HG02943 (cell line): ENCODE measurements at regions not wholly inside any gene's neighbourhood (a gene's known extent, or its start where the extent isn't known, plus 50 kb on each side); places are given as distances from the start of the nearest gene placed in this dataset.
"Not testable (repeated sequence)": the region's sequence is repeated elsewhere in the genome, so short reads cannot be mapped to it uniquely, and the experiment has no call there.

Source experiments
- ATAC-seq: cut with Tn5 transposase; IDR thresholded peaks from one replicate; pipeline ENCODE4 v1.9.1; 2021; ENCODE audit warnings: mild to moderate bottlenecking, low read depth, moderate library complexity; ENCODE audit not compliant: unreplicated experiment

DNA sequence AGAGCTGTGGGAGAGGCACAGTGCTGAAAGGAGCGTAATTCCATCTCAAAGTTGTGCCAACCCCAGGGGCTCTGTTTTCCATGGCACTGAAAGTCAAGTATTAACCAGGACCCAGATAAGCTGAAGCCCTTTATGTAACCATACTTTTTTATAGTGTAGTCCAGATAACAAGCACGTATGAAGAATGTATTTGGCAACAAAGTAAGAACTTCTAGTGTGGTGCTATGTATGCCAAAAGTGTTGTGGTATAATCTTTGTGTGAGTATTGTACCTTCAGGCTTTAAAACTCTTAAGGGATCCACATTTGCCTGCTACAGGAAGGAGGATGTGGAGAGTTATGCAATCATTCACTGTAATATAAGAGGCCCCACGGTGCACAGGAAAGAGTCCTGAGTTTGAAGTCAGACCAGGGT lies 129.4 kb downstream of the IBTK start:
- no peak for ATAC-seq

DNA sequence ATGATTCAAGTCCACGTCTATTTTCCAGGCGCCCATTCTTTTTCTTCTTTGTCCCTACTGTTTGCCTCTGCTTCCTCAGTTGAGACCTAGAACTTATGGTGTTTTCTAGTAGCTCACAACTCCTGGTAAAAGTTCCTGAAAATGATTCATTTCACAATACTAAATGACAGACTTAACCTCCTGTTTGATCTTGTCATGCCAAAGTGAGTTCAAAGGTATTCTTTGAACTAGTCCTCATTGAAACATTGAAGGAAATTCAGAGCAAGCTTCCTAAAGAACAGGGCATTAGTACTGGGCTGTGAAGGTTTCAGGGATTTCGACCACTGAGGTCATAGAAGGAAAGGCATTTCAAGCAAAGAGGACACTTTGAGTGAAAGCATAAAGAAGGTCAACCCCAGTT lies 132.8 kb downstream of the IBTK start:
- no peak for ATAC-seq

DNA sequence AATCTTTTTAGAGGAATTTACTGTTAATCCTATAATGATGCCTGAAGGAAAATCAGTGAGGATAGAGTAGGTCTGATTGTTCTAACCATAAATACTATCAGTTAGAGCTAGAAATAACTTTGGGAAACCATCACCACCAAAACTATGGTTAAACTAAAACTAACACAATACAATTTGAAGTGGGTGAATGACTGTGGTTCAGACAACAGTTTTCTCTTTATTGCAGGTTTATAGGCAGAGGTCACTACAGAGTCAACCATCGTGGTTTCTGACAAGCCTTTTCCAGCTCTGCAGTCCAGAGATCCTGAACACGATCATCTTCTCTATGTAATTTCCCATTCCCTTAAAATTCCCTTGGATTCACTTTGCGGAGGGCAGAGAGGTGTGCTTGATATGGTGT lies 134.3 kb downstream of the IBTK start:
- no peak for ATAC-seq

DNA sequence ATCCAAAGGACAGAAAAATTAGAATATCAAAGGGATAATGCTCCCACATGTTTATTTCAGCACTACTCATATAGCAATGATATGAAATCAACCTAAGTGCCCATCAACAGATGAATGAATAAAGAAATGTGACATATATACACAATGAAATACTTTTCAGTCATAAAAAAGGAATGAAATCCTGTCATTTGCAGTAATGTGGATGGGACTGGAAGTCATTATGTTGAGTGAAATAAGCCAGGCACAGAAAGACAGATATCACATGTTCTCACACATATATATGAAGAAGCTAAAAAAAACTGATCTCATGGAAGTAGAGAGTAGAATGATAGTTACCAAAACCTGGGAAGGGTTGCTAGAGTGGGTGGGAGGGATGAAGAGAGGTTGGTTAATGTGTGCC lies 135.7 kb downstream of the IBTK start:
- ATAC-seq, result no peak

DNA sequence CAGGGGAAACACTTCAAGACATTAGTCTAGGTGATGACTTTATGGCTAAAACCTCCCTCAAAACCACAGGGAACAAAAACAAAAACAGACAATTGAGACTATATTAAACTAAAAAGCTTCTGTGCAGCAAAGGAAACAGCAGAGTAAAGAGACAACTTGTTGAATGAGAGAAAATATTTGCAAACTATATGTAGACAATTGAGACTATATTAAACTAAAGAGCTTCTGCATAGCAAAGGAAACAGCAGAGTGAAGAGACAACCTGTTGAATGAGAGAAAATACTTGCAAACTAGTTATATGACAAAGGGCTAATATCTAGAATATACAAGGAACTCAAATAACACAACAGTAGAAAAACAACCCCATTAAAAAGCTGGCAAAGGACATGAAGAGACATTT lies 136.4 kb downstream of the IBTK start:
- ATAC-seq, result no peak

DNA sequence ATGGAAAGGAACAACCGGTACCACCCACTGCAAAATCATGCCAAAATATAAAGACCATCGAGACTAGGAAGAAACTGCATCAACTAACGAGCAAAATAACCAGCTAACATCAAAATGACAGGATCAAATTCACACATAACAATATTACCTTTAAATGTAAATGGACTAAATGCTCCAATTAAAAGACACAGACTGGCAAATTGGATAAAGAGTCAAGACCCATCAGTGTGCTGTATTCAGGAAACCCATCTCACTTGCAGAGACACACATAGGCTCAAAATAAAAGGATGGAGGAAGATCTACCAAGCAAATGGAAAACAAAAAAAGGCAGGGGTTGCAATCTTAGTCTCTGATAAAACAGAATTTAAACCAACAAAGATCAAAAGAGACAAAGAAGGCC lies 144.4 kb downstream of the IBTK start:
- ATAC-seq, result not testable (repeated sequence)

DNA sequence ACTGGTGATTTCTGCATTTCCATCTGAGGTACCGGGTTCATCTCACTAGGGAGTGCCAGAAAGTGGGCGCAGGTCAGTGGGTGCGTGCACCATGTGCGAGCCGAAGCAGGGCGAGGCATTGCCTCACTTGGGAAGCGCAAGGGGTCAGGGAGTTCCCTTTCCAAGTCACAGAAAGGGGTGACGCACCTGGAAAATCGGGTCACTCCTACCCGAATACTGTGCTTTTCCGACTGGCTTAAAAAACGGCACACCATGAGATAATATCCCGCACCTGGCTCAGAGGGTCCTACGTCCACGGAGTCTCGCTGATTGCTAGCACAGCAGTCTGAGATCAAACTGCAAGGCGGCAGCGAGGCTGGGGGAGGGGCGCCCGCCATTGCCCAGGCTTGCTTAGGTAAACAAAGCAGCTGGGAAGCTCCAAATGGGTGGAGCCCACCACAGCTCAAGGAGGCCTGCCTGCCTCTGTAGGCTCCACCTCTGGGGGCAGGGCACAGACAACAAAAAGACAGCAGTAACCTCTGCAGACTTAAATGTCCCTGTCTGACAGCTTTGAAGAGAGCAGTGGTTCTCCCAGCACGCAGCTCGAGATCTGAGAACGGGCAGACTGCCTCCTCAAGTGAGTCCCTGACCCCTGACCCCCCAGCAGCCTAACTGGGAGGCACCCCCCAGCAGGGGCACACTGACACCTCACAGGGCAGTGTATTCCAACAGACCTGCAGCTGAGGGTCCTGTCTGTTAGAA lies 146.0 kb downstream of the IBTK start:
- not testable (repeated sequence) for ATAC-seq

DNA sequence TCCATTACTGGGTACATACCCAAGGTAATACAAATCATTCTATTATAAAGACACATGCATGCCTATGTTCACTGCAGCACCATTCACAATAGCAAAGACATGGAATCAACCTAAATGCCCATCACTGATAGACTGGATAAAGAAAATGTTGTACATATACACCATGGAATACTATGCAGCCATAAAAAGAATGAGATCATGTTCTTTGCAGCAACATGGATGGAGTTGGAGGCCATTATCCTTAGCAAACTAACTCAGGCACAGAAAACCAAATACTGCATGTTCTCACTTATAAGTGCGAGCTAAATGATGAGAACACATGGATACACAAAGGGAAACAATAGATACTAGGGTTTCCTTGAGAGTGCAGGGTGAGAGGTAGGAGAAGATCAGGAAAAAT lies 146.8 kb downstream of the IBTK start:
- not testable (repeated sequence) for ATAC-seq

DNA sequence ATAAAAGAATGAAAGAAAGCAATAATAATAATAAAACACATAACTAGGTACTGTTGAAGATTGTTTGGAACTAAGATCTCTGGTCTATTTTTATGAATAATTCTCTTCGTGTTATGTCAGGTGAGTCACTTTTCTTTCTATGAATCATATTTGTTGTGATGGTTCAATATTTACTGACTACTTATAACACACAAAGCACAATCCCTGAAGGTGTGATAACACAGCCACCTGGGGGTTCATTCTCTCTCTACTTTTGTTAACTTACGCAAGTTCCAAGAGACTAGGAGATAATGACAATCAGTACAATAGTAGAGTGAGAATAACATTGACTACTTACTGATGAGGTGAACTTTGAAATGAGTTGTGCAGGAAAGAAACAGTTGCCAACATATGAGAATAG lies 149.9 kb downstream of the IBTK start:
- no peak for ATAC-seq

DNA sequence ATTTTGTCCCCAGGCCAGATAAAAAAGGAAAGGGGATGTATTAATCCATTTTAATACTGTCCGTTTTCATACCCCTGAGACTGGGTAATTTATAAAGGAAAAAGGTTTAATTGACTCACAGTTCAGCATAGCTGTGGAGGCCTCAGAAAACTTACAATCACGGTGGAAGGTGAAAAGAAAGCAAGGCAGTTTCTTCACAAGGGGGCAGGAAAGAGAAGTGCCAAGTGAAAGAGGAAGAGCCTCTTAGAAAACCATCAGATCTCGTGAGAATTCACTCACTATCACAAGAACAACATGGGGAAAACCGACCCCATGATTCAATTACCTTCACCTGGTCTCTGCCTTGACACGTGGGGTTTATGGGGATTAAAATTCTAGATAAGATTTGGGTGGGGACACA lies 152.5 kb downstream of the IBTK start:
- no peak for ATAC-seq

DNA sequence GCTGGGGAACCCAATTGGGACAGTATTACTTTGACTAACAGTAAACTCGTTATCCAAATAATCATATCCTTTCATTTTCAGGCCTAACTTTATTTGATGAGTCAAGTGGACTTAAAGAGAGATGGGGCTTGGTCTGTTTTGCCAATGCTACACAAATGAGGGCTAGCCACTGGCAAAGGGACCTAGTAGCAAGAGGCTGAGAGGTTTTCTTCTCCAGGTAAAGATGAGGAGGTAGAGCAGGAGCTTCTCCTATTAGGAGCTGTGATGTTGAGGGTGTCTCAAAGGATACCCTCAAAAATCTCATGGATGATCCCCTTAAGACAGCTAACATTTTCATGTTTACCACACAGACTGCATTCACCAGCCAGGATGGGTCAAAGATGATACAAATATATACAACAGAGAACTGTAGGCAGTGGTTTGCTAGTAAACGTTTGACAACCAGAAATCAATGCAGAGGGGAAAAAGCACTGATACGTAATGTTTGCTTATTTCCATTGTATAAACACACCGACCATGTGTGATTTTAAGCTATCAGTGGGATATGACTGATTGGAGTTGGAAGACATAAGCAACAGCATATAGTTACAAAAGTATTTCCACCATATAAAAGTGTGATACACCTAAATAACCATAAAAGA lies 153.3 kb downstream of the IBTK start:
- ATAC-seq, result no peak

DNA sequence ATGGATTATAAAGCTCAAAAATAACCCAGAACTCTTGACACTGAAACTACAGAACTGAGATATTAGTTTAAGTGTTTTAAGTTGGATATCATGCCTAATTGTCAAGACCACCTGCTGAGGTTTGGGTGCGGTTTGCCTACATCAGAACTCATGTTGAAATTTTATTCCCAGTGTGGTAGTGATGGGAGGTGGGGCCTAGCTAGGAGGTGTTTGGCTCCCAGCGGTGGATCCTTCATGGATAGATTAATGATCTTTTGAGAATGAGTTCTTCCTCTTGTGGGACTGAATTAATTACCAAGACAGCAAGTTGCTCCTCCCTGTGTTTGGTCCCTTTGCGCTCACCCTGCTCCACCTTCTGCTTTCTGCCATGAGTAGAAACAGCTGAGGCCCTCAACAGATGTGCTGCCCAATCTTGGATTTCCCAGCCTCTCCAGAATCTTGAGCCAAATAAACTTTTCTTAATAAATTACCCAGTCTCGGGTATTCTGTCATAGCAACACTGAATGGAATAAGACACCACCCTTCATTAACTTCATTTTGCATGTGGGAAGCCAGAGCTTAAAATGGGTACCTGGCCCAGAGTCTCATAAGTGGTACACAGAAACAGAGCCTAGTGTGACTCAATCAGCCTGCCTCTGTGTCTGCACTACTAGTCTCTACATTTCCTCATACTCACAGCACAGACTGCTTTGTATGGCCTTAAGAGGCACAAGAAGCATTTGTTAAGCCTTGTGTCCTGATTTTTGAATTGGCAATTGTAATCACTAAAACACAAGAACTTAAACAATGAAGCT lies 158.4 kb downstream of the IBTK start:
- no peak for ATAC-seq

DNA sequence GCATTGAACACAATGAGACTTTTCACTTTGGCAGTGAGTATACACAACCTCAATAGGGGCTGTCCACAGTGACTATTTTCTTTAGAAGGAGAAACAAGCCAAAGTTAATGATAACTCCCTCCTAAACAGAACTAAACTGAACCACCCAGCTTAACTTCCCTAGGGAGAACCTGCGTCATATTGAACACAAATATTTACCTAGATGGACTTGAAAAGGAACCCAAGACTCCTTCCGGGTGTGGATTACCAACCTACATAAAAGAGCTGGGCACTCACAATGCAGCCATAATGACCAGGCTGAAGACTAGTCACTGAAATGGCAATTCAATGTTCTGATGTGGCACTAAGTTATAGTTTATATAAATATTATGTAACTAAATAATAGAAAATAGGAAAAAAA lies 160.6 kb downstream of the IBTK start:
- no peak for ATAC-seq

DNA sequence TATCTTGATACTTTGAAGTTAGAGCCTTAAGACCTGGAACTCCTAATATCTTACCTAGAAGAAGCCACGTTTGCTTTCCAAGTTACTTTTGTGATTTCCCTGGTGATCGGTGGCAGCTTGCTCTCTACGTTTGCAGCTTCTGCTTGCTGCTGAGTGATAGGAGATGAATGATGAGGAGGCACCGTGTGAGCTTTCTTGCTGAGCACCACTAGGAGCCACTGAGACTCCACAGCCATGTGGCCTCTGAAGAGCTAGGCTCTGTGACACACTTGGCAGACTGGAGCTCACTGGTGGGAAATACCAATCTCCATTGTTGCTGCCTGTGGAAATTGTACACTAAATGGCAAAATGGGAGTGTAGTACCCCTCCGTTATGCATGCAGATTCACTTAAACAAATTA lies 161.8 kb downstream of the IBTK start:
- ATAC-seq, result no peak

DNA sequence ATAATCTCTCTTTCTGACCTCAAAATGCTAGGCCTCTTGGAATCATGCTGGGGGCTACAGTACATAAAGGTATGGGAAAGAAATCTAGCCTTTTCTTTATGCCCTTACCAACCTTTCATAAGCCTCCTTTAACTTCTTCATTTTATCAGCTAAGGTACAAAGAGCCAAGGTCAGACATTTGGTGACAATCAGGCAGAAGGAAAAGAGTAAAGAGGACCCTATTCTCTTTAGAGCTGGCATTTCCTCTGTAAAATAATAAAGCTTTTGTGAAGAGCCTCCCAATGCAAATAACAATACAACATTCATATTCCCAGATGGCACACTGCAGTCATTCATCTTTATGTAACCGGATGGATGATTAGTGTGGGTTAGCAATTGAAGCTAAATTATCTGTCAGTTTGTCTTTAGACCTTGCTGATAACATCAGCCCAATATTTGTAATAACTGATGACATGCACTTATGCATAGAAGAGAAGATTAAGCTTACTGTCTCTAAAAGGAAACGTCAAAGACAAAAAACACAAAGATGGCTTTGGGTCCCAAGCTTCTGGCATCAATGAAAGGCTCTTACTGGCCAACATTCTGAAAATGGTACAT lies 163.1 kb downstream of the IBTK start:
- no peak for ATAC-seq

DNA sequence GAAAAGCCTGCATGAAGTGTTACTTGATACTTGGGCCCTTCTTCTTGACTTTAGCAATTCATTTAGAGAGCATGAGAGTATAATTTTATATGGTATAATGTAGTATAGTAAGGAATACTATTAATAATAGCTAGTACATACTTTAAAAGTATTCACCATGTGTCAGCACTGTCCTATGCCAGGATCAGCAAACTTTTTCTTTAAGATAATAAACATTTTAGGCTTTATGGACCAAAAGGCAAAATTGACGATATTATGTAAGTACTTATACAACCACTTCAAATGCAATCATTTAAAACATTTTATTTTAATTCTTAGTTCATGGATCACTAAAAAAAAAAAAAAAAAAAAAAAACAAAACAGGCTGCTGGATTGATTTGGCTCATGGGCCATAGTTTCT lies 163.9 kb downstream of the IBTK start:
- no peak for ATAC-seq

DNA sequence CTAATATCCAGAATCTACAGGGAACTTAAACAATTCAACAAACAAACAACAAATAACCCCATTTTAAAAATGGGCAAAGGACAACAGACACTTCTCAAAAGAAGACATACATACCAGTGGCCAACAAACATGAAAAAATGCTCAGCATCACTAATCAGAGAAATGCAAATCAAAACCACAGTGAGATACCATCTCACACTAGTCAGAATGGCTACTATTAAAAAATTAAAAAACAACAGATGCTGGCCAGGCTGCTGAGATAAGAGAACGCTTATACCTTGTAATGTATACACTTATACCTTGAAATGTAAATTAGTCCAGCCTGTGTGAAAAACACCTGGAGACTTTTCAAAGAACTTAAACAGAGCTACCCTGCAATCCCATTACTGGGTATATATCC lies 166.8 kb downstream of the IBTK start:
- ATAC-seq, result no peak

DNA sequence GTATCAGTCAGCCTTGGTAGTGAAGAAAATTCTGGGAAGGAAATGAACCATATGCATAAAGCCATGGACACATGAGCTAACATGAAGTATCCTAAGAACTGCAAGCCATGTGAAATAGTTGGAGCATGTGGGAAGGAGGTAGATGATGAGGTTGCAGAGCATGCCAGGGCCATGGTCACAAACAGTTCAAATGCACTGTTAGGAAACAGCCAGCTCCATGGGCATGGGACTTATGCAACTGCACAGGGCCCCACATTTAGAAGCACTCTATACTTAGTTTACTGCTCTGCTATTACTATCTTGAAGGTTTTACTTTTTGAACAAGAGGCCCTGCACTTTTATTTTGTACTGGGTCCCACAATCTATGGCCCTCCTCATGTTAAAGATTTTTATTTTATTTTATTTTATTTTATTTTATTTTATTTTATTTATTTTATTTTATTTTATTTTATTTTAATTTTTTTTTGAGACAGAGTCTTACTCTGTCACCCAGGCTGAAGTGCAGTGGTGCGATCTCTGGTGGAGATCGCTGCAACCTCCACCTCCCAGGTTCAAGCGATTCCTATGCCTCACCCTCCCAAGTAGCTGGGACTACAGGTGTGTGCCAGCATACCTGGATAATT lies 169.1 kb downstream of the IBTK start:
- no peak for ATAC-seq

DNA sequence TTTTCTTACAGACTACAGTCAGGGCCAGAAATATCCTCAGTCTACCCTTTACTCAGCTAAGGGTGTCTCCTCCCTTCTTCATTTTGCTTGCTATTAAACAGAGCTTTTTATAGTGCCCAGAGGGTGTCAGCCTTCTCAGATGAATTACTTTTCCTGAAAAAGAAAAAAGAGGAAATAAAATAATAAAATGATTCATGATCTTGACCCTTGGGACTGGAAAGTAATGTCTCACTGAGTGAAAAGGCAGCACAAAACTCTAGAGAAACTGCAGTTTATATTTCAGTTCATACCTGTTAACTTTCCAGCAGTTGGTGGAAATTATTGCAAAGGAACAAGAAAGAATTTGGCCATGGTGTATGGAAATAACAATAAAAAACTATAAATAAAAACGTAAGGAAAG lies 170.6 kb downstream of the IBTK start:
- no peak for ATAC-seq

DNA sequence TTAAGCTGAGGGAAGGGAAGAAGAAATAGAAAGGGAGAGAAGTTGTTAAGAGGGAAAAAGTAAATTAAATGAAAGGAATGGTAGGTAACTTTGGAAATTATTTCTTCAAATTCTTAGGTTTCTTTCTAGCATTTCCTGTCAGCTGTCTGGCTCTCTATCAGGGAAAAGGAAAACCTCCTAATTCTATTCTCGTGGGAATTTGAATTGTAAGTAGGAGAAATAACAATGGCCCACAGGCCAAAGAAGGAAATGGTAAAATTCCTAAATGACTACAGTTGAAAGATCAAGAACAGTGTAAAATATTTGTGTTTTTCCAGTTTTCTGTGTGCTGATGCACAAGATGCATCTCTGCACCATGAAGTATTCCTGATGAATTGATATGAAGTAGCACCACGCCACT lies 173.0 kb downstream of the IBTK start:
- ATAC-seq, result no peak

DNA sequence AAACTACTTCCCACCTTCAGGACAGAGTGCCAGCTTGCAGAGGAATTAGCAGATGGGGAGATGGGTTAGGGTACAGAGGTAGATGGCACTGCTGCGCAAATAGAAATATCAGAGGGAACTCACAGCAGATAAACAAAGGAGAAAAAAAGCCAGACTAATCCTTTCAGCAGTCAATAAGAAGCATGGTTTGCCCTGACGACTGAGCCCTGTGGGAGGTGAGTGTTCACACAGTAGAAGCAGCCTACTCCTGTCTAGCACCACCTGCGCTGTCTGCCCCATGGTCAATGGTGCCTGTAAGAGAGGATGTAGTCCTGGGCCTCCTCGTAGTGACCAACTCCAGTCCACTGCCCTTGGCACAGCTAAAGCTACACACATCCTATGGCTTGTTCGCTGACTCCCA lies 174.1 kb downstream of the IBTK start:
- no peak for ATAC-seq
